ENCODE measurements at regions not wholly inside any gene's neighbourhood (a gene's known extent, or its start where the extent isn't known, plus 50 kb on each side); places are given as distances from the start of the nearest gene placed in this dataset.
"Not testable (repeated sequence)": the region's sequence is repeated elsewhere in the genome, so short reads cannot be mapped to it uniquely, and the experiment has no call there.

- not testable (repeated sequence) for DNase-seq (ENCODE audit: low spot score)
These were observed 166.5 kb downstream of the ADRA2C start for GRCh38 chr4:3932734-3933133.

- DNase-seq (ENCODE audit: low spot score) = not testable (repeated sequence)
These were observed 169.2 kb downstream of the ADRA2C start for GRCh38 chr4:3935406-3935805.

- DNase-seq (ENCODE audit: low spot score) = no peak
These were observed 170.0 kb downstream of the ADRA2C start for GRCh38 chr4:3936184-3936583.

- DNase-seq (ENCODE audit: low spot score) = not testable (repeated sequence)
These were observed 171.8 kb downstream of the ADRA2C start for GRCh38 chr4:3937849-3938562.

- not testable (repeated sequence) for DNase-seq (ENCODE audit: low spot score)
These were observed 172.5 kb downstream of the ADRA2C start for GRCh38 chr4:3938676-3939075.

GRCh38 chr4:3939954-3940591 is 173.9 kb downstream of the ADRA2C start:
- DNase-seq (ENCODE audit: low spot score) = not testable (repeated sequence)

- not testable (repeated sequence) for DNase-seq (ENCODE audit: low spot score)
These were observed 175.7 kb downstream of the ADRA2C start for GRCh38 chr4:3941735-3942522.

GRCh38 chr4:3942569-3942971 is 176.4 kb downstream of the ADRA2C start:
- not testable (repeated sequence) for DNase-seq (ENCODE audit: low spot score)

- DNase-seq (ENCODE audit: low spot score) = not testable (repeated sequence)
These were observed 176.9 kb downstream of the ADRA2C start for GRCh38 chr4:3943051-3943450.

- no peak for DNase-seq (ENCODE audit: low spot score)
These were observed 179.5 kb downstream of the ADRA2C start for GRCh38 chr4:3945511-3946290.

- not testable (repeated sequence) for DNase-seq (ENCODE audit: low spot score)
These were observed 180.4 kb downstream of the ADRA2C start for GRCh38 chr4:3946553-3946952.

- not testable (repeated sequence) for DNase-seq (ENCODE audit: low spot score)
These were observed 181.6 kb downstream of the ADRA2C start for GRCh38 chr4:3947761-3948160.

GRCh38 chr4:3948210-3948609 is 182.0 kb downstream of the ADRA2C start:
- not testable (repeated sequence) for DNase-seq (ENCODE audit: low spot score)

- DNase-seq (ENCODE audit: low spot score) = peak; percentile 0
These were observed 183.7 kb downstream of the ADRA2C start for GRCh38 chr4:3949916-3950315.

GRCh38 chr4:3952443-3953139 is 186.4 kb downstream of the ADRA2C start:
- not testable (repeated sequence) for DNase-seq (ENCODE audit: low spot score)

GRCh38 chr4:3953140-3953489 is 186.9 kb downstream of the ADRA2C start:
- not testable (repeated sequence) for DNase-seq (ENCODE audit: low spot score)

GRCh38 chr4:3954540-3955320 is 188.5 kb downstream of the ADRA2C start:
- DNase-seq (ENCODE audit: low spot score) = peak; percentile 33

GRCh38 chr4:3955321-3956164 is 189.4 kb downstream of the ADRA2C start:
- peak; percentile 51 for DNase-seq (ENCODE audit: low spot score)

GRCh38 chr4:3956165-3956867 is 190.1 kb downstream of the ADRA2C start:
- DNase-seq (ENCODE audit: low spot score) = not testable (repeated sequence)

Data from COLO829 (cell line).